Chondrocyte (in vitro differentiated cells): ENCODE measurements at regions not wholly inside any gene's neighbourhood (a gene's known extent, or its start where the extent isn't known, plus 50 kb on each side); places are given as distances from the start of the nearest gene placed in this dataset.

ENCODE experiments used
- DNase-seq: peaks from one replicate; pipeline ENCODE4 v3.0.0; 2021; ENCODE audit warnings: mixed read lengths, low spot score
- H3K27ac Mint-ChIP-seq: one replicate; pipeline ENCODE4 v1.8.0; 2021; ENCODE audit warnings: mild to moderate bottlenecking, moderate library complexity, mixed read lengths; ENCODE audit not compliant: unreplicated experiment
- H3K27me3 Mint-ChIP-seq: 2 replicates; pipeline ENCODE4 v1.8.0; 2021; ENCODE audit warnings: low read depth, mixed read lengths
- H3K36me3 Mint-ChIP-seq: 2 replicates; pipeline ENCODE4 v1.8.0; 2021; ENCODE audit warnings: low read depth, mixed read lengths
- H3K4me1 Mint-ChIP-seq: 2 replicates; pipeline ENCODE4 v1.8.0; 2021; ENCODE audit warnings: low read depth, mild to moderate bottlenecking, mixed read lengths
- H3K4me3 Mint-ChIP-seq: one replicate; pipeline ENCODE4 v1.8.0; 2021; ENCODE audit warnings: mild to moderate bottlenecking, moderate library complexity, mixed read lengths; ENCODE audit not compliant: unreplicated experiment
- H3K9me3 Mint-ChIP-seq: 2 replicates; pipeline ENCODE4 v1.8.0; 2021; ENCODE audit warnings: low read depth, mixed read lengths
- CTCF ChIP-seq: fragments of 200-600 bp; sonication (generic); IDR thresholded peaks from 2 replicates; pipeline ENCODE4 v1.5.0; 2021; ENCODE audit warnings: antibody characterized with exemption, mild to moderate bottlenecking, moderate library complexity

- H3K9me3 Mint-ChIP-seq, result no peaks in the 10 kb centered on the region
- no peak for DNase-seq
- no peaks in the 10 kb centered on the region for H3K36me3 Mint-ChIP-seq
- H3K27me3 Mint-ChIP-seq, result peaks cover 24% of the 10 kb centered on the region
- no peak for TF ChIP-seq CTCF
- H3K4me3 Mint-ChIP-seq, result no peak overlapping the region
- no peak overlapping the region for H3K27ac Mint-ChIP-seq
- H3K4me1 Mint-ChIP-seq, result no peaks in the 10 kb centered on the region
Measured at GRCh38 chr22:49153921-49154320, 673.8 kb downstream of the BRD1 start.

DNA sequence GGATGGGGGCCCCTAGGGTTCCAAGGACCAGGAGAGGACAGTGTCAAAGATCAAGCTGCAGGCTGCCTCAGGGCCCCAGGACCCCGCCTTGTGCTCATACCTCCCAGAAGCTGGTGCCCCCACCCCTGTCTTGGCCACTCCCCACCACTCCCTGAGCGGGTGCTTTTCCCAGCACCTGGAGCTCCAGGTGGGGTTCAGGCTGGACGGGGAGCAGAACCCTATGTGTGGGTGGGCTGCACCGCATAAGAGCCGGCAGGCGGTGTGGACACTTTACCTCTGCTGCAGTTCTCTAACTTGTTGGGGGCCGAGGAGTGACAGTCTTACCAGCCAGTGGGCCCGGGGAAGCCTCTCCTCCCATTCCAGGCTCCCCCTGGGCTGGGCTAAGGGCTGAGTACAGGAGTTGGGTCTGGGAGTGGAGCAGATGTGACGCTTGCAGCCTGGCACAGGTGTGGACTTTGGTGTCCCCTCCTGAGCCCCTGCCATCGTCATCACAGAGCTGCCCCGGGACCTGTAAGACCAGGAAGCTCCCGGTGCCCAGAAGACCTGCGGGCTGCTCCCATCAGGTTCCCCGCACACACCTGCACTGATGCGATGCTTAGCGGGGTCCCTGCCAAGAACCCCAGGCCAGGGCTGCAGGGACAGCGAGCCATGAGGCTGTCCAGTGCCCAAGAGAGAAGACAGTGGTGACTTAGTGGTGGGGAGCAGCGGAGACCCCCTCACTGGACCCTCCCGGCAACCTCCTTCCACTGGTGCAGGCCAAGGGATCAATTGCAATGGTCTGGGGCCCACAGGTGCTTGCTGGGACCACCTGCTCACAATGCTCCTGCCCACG, 674.5 kb downstream of the BRD1 start:
- no peaks in the 10 kb centered on the region for H3K4me1 Mint-ChIP-seq
- no peak for TF ChIP-seq CTCF
- H3K27ac Mint-ChIP-seq, result no peak overlapping the region
- no peak for DNase-seq
- no peaks in the 10 kb centered on the region for H3K36me3 Mint-ChIP-seq
- H3K27me3 Mint-ChIP-seq, result peaks cover 29% of the 10 kb centered on the region
- no peak overlapping the region for H3K4me3 Mint-ChIP-seq
- H3K9me3 Mint-ChIP-seq, result no peaks in the 10 kb centered on the region

- H3K27me3 Mint-ChIP-seq, result peaks cover 28% of the 10 kb centered on the region
- no peaks in the 10 kb centered on the region for H3K4me1 Mint-ChIP-seq
- no peak overlapping the region for H3K4me3 Mint-ChIP-seq
- no peak overlapping the region for H3K27ac Mint-ChIP-seq
- DNase-seq, result no peak
- no peaks in the 10 kb centered on the region for H3K9me3 Mint-ChIP-seq
- no peak for TF ChIP-seq CTCF
- H3K36me3 Mint-ChIP-seq, result no peaks in the 10 kb centered on the region
Measured at GRCh38 chr22:49152127-49152938, 675.3 kb downstream of the BRD1 start.

- Mint-ChIP-seq H3K36me3 (no peaks in the 10 kb centered on the region), H3K4me1 (no peaks in the 10 kb centered on the region), H3K9me3 (no peaks in the 10 kb centered on the region), H3K27me3 (peaks cover 28% of the 10 kb centered on the region), H3K4me3 (no peak overlapping the region), H3K27ac (no peak overlapping the region)
- TF ChIP-seq CTCF, result no peak
- no peak for DNase-seq
Measured at GRCh38 chr22:49151256-49152126, 676.2 kb downstream of the BRD1 start.

DNA sequence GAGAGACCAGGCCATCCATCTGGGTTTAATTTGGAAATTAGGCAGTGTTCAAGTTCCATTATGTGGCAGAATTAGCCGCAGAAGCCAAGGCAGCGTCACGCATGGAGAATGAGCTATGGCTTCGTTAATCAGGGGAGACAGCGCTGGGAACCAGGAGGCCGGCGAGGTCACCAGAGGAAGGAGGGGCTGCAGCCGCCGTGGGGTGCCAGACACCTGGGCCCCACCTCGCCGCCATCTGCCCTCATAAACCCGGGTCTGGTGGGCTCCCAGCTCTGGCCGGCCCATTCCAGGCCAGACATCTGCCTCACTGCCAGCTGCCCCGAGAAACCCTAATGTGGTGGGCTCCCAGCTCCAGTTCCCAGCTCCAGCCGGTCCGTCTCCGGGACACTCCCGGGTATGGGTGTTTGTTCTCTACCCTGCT, 676.9 kb downstream of the BRD1 start:
- no peak overlapping the region for H3K4me3 Mint-ChIP-seq
- H3K27ac Mint-ChIP-seq, result no peak overlapping the region
- no peak for TF ChIP-seq CTCF
- peaks cover 1% of the 10 kb centered on the region for H3K9me3 Mint-ChIP-seq
- DNase-seq, result no peak
- H3K36me3 Mint-ChIP-seq, result no peaks in the 10 kb centered on the region
- no peaks in the 10 kb centered on the region for H3K4me1 Mint-ChIP-seq
- peaks cover 28% of the 10 kb centered on the region for H3K27me3 Mint-ChIP-seq
